Right atrium auricular region (tissue), 2 donors: ENCODE measurements at regions not wholly inside any gene's neighbourhood (a gene's known extent, or its start where the extent isn't known, plus 50 kb on each side); places are given as distances from the start of the nearest gene placed in this dataset.

Source experiments
- DNase-seq: peaks from one replicate; pipeline ENCODE4 v3.0.0-alpha.2; 2019; ENCODE audit warnings: low spot score
- H3K27ac ChIP-seq, 2 donors: fragments of 200-600 bp; sonication (generic); 1 replicate in 1 of 2; 2 replicates in 1 of 2; pipeline ENCODE4 v1.5.1; 2016 to 2019
- H3K27me3 ChIP-seq, 2 donors: fragments of 200-600 bp; sonication (generic); one replicate each; pipeline versions ENCODE4 v1.5.1 to v1.6.0; 2017 to 2019
- H3K36me3 ChIP-seq: fragments of 200-600 bp; sonication (generic); one replicate; pipeline ENCODE4 v1.5.1; 2016
- H3K4me1 ChIP-seq, 2 donors: fragments of 200-600 bp; sonication (generic); one replicate each; pipeline versions ENCODE4 v1.5.1 to v1.6.0; 2017 to 2019
- H3K4me3 ChIP-seq, 2 donors: fragments of 200-600 bp; sonication (generic); 1 replicate in 1 of 2; 2 replicates in 1 of 2; pipeline ENCODE4 v1.5.1; 2017 to 2019; ENCODE audit warnings: mild to moderate bottlenecking in 1 of 2, moderate library complexity in 1 of 2
- H3K9me3 ChIP-seq, 2 donors: fragments of 200-600 bp; sonication (generic); one replicate each; pipeline ENCODE4 v1.5.1; 2019
- TF ChIP-seq, protein P1 (sequence below), 2 donors: fragments of 200-600 bp; sonication (generic); IDR thresholded peaks; one replicate each; pipeline ENCODE4 v1.5.1; 2019; ENCODE audit warnings: antibody characterized with exemption in 2 of 2

GRCh38 chr4:153997516-153997915 lies 208.6 kb upstream of the SFRP2 start:
- no peak for DNase-seq
- no peak overlapping the region for H3K4me3 ChIP-seq
- TF ChIP-seq, protein P1, sequence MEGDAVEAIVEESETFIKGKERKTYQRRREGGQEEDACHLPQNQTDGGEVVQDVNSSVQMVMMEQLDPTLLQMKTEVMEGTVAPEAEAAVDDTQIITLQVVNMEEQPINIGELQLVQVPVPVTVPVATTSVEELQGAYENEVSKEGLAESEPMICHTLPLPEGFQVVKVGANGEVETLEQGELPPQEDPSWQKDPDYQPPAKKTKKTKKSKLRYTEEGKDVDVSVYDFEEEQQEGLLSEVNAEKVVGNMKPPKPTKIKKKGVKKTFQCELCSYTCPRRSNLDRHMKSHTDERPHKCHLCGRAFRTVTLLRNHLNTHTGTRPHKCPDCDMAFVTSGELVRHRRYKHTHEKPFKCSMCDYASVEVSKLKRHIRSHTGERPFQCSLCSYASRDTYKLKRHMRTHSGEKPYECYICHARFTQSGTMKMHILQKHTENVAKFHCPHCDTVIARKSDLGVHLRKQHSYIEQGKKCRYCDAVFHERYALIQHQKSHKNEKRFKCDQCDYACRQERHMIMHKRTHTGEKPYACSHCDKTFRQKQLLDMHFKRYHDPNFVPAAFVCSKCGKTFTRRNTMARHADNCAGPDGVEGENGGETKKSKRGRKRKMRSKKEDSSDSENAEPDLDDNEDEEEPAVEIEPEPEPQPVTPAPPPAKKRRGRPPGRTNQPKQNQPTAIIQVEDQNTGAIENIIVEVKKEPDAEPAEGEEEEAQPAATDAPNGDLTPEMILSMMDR (IDR thresholded peaks at IDR 0.05) = no peak
- no peaks in the 10 kb centered on the region for H3K36me3 ChIP-seq
- H3K27ac ChIP-seq = no peak overlapping the region
- no peaks in the 10 kb centered on the region for H3K4me1 ChIP-seq
- peaks cover 0 to 14% of the 10 kb centered on the region in 2 donors for H3K9me3 ChIP-seq
- H3K27me3 ChIP-seq = no peaks in the 10 kb centered on the region

GRCh38 chr4:153989505-153989904 lies 200.6 kb upstream of the SFRP2 start:
- no peak for DNase-seq
- H3K27me3 ChIP-seq = no peaks in the 10 kb centered on the region
- TF ChIP-seq, protein P1 (IDR thresholded peaks at IDR 0.05) = no peak
- H3K4me1 ChIP-seq = no peaks in the 10 kb centered on the region
- H3K9me3 ChIP-seq = no peaks in the 10 kb centered on the region
- no peak overlapping the region for H3K27ac ChIP-seq
- H3K36me3 ChIP-seq = no peaks in the 10 kb centered on the region
- H3K4me3 ChIP-seq = no peak overlapping the region

GRCh38 chr4:153988492-153989363 lies 199.8 kb upstream of the SFRP2 start:
- Histone ChIP-seq H3K9me3 (no peaks in the 10 kb centered on the region), H3K27me3 (no peaks in the 10 kb centered on the region), H3K4me3 (no peak overlapping the region), H3K27ac (no peak overlapping the region), H3K4me1 (no peaks in the 10 kb centered on the region), H3K36me3 (no peaks in the 10 kb centered on the region)
- TF ChIP-seq, protein P1 (IDR thresholded peaks at IDR 0.05) = no peak
- no peak for DNase-seq

GRCh38 chr4:153987291-153987690 lies 198.4 kb upstream of the SFRP2 start:
- TF ChIP-seq, protein P1 (IDR thresholded peaks at IDR 0.05) = no peak
- Histone ChIP-seq H3K4me1 (no peaks in the 10 kb centered on the region), H3K9me3 (no peaks in the 10 kb centered on the region), H3K27me3 (no peaks in the 10 kb centered on the region), H3K4me3 (no peak overlapping the region), H3K36me3 (no peaks in the 10 kb centered on the region), H3K27ac (no peak overlapping the region)
- no peak for DNase-seq

DNA sequence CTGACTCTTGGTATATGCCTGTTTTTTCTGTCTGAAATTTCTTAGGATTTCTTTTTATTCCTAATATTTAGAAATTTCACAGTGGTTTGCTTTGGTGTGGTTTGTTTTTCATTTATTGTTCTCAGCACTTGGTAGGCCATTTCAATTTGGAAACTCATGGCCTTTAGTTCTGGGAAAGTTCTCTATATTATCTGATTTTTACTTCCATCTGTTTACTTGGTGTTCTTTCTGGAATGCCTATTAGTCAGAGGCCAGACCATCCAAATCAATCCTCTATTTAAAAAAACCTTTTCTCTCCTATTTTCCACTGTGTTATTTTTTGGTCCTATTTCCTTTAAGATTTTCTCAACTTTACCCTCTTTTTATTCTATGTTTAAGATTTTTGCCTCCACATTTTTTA lies 188.1 kb upstream of the SFRP2 start:
- no peaks in the 10 kb centered on the region for H3K27me3 ChIP-seq
- H3K4me3 ChIP-seq = no peak overlapping the region

More for the DNA sequence above, 188.1 kb upstream of the SFRP2 start:
- no peak for DNase-seq
- Histone ChIP-seq H3K4me1 (no peaks in the 10 kb centered on the region), H3K9me3 (peaks cover 0 to 7% of the 10 kb centered on the region in 2 donors), H3K36me3 (no peaks in the 10 kb centered on the region), H3K27ac (no peak overlapping the region)
- TF ChIP-seq, protein P1 (IDR thresholded peaks at IDR 0.05) = no peak
